ENCODE measurements at regions not wholly inside any gene's neighbourhood (a gene's known extent, or its start where the extent isn't known, plus 50 kb on each side); places are given as distances from the start of the nearest gene placed in this dataset.
A peak's percentile ranks its signal among the peaks of the same experiment; 100 is the strongest.

DNA sequence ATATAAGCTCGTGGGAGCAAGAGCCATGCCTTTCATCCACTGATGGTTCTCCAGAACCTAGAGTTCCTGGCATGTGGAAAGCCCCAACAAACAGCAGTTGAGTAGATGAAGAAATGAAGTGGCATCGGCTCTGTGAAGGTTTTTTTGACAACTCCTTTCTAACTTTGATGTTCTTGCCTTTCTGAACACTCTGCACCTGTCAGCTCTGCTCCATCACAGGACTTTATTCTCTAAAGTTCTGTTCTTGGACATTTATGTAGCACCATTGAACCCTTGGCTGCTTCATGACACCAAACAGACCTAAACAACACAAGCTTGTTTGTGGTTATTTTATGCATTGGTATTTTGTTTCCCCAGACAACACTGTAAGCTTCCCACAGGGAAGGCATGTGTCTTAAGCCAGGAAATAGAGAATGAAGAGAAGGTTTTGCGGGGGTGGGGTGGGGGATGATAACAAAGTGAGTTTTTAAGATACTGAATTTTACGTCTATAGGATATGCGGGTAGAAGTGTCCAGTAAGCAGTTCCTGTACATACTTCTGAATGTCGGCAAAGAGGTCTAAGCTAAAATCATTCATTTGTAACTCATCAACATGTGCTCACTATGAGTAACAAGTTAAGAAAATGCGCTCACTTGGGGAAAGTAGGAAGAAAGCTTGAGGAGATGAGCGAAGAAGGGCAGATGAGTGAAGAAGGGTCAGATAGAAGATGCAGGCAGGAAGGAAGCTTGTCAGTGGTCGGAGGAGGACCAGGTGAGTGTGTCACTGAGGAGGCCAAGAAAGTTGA, 146.0 kb upstream of the PLEKHG7 start:
- no peaks in the 10 kb centered on the region for H3K27me3 ChIP-seq (ENCODE audit: insufficient read depth, low read length)
- peaks cover 26 to 59% (median 40%) of the 10 kb centered on the region in 4 donors for H3K4me1 Mint-ChIP-seq
- H3K36me3 ChIP-seq (ENCODE audit: insufficient read depth, low read length), result no peaks in the 10 kb centered on the region
- POLR2A ChIA-PET (ENCODE audit: partially characterized antibody), result interaction anchor here (0.7 to 3.0 kb wide), 13 partner anchors 9 to 979 kb away, joined by 3 to 35 read pairs (median 7); partner anchors contain the start of gene BTG1
- peak overlapping the region; percentile 30 for H3K27ac ChIP-seq (ENCODE audit: low read depth, low read length)
- intact Hi-C loops (cut with micrococcal nuclease), result loop anchor here (5.0 kb wide), 1 partner anchor 155 kb away; no protein-coding TSS in a partner anchor
- H3K9me3 Mint-ChIP-seq, result peaks cover 0 to 8% (median 0%) of the 10 kb centered on the region in 8 donors
- H3K4me3 ChIP-seq (ENCODE audit: low read length in 2 of 2), result peak overlapping the region; percentile 24 to 27
- peaks cover 46% of the 10 kb centered on the region for H3K4me1 ChIP-seq (ENCODE audit: insufficient read depth, low read length)
- H3K4me3 Mint-ChIP-seq, result peak overlapping the region; percentile 31 to 79 (median 60)
- CTCF ChIA-PET (ENCODE audit: partially characterized antibody), result interaction anchor here (0.6 to 2.3 kb wide), 10 partner anchors 10 to 1175 kb away, joined by 3 to 12 read pairs (median 3); no protein-coding TSS in a partner anchor
- no peaks in the 10 kb centered on the region for H3K27me3 Mint-ChIP-seq
- peak overlapping the region; percentile 49 to 96 (median 81) for H3K27ac Mint-ChIP-seq
- no peak for DNase-seq
- H3K9me3 ChIP-seq (ENCODE audit: control insufficient read depth in 1 of 2, low read length in 2 of 2), result no peaks in the 10 kb centered on the region
- H3K36me3 Mint-ChIP-seq, result no peaks in the 10 kb centered on the region

DNA sequence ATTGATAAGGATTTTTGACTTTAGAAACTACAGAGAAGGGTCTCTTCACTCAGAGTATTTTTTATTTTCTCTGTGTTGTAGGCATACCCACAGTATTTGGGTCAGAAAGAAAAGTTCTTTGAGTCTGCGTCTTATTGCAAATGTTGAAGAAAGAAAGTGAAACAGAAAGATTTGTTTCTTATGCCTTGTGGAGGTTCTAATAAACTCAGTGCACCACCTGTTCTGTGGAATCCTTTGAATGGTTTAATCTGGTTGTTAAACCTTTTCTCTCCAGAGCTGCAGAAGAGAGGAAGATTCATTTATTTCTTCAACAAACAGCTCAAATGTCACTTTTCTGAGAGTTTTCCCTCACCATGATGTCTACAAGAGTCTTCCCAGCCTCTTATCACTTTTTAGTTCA, 146.6 kb upstream of the PLEKHG7 start:
- peaks cover 25 to 53% (median 40%) of the 10 kb centered on the region in 4 donors for H3K4me1 Mint-ChIP-seq
- peak overlapping the region; percentile 24 to 27 for H3K4me3 ChIP-seq (ENCODE audit: low read length in 2 of 2)
- peaks cover 50% of the 10 kb centered on the region for H3K4me1 ChIP-seq (ENCODE audit: insufficient read depth, low read length)
- ChIA-PET POLR2A (ENCODE audit: partially characterized antibody) (interaction anchor here (0.8 to 3.0 kb wide), 10 partner anchors 8 to 414 kb away, joined by 3 to 35 read pairs (median 9); partner anchors contain the start of gene BTG1), CTCF (ENCODE audit: partially characterized antibody) (interaction anchor here (0.7 to 2.3 kb wide), 7 partner anchors 10 to 1174 kb away, joined by 3 to 12 read pairs (median 3); no protein-coding TSS in a partner anchor)
- DNase-seq, result peak in 4 of 5 donors; percentile 22 to 34 (median 28)
- no peaks in the 10 kb centered on the region for H3K27me3 Mint-ChIP-seq
- H3K9me3 ChIP-seq (ENCODE audit: control insufficient read depth in 1 of 2, low read length in 2 of 2), result no peaks in the 10 kb centered on the region
- H3K36me3 Mint-ChIP-seq, result no peaks in the 10 kb centered on the region
- intact Hi-C loops (cut with micrococcal nuclease), result loop anchor here (5.0 kb wide), 1 partner anchor 154 kb away; no protein-coding TSS in a partner anchor
- no peaks in the 10 kb centered on the region for H3K27me3 ChIP-seq (ENCODE audit: insufficient read depth, low read length)
- no peaks in the 10 kb centered on the region for H3K36me3 ChIP-seq (ENCODE audit: insufficient read depth, low read length)
- peak overlapping the region; percentile 49 to 96 (median 81) for H3K27ac Mint-ChIP-seq
- peak overlapping the region; percentile 31 to 79 (median 60) for H3K4me3 Mint-ChIP-seq
- peak overlapping the region; percentile 30 for H3K27ac ChIP-seq (ENCODE audit: low read depth, low read length)
- H3K9me3 Mint-ChIP-seq, result peaks cover 0 to 6% (median 0%) of the 10 kb centered on the region in 8 donors

DNA sequence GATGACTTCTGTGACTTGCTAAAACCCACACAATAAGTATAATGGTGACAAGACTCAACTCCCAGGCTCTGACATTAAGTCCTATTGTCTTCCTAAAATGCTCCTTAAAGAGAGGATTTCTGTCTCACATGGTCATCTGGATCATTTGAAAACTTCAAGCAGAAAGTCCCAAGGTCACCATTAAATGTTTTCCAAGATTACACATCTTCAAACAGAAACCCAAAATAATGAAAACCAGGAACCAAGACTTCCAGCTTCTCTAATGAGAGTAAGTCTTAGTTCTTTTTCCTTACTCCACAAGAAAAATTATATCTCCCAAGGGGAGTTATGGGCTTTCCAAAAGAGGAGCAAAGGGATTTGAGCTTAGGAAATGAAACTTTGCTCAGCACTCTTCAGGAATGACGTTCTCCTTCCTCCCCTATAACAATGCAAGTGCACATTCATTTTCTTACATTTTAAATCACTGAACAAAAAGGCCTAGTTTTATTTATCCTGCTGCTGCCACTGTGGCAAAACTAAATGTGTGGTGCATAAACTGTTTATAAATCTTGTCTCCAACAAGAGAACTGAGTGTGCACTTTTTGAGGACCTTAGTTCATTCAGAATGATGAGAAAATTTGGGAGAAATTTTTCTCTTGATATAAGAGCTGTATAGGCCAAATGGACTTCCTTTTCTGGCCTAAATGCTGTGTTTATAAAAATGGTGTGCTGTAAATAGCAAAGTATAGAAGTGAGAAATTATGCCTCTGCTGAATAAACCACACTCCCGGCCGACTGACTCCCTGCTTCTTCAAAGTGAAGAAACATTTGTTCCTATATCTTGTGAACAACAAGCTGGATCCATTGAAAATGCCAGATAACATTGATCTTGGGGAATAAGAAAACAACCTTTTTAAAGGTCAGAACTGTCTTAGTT, 148.4 kb upstream of the PLEKHG7 start:
- Mint-ChIP-seq H3K9me3 (no peaks in the 10 kb centered on the region), H3K27me3 (no peaks in the 10 kb centered on the region), H3K4me3 (peak overlapping the region in 4 of 8 donors; percentile 4 to 61 (median 14)), H3K4me1 (peaks cover 25 to 52% (median 41%) of the 10 kb centered on the region in 4 donors), H3K27ac (peak overlapping the region in 4 of 7 donors; percentile 15 to 96 (median 87)), H3K36me3 (no peaks in the 10 kb centered on the region)
- ChIA-PET CTCF (ENCODE audit: partially characterized antibody) (interaction anchor here (1.3 kb wide), 1 partner anchor 14 kb away, joined by 3 read pairs; no protein-coding TSS in a partner anchor), POLR2A (ENCODE audit: partially characterized antibody) (interaction anchor here (1.4 kb wide), 1 partner anchor 48 kb away, joined by 3 read pairs; no protein-coding TSS in a partner anchor)
- intact Hi-C loops (cut with micrococcal nuclease), result loop anchor here (5.0 kb wide), 1 partner anchor 152 kb away; no protein-coding TSS in a partner anchor
- H3K4me3 ChIP-seq (ENCODE audit: low read length in 2 of 2), result no peak overlapping the region
- H3K27me3 ChIP-seq (ENCODE audit: insufficient read depth, low read length), result no peaks in the 10 kb centered on the region
- no peaks in the 10 kb centered on the region for H3K9me3 ChIP-seq (ENCODE audit: control insufficient read depth in 1 of 2, low read length in 2 of 2)
- no peak for DNase-seq
- no peak overlapping the region for H3K27ac ChIP-seq (ENCODE audit: low read depth, low read length)
- peaks cover 50% of the 10 kb centered on the region for H3K4me1 ChIP-seq (ENCODE audit: insufficient read depth, low read length)
- H3K36me3 ChIP-seq (ENCODE audit: insufficient read depth, low read length), result no peaks in the 10 kb centered on the region

DNA sequence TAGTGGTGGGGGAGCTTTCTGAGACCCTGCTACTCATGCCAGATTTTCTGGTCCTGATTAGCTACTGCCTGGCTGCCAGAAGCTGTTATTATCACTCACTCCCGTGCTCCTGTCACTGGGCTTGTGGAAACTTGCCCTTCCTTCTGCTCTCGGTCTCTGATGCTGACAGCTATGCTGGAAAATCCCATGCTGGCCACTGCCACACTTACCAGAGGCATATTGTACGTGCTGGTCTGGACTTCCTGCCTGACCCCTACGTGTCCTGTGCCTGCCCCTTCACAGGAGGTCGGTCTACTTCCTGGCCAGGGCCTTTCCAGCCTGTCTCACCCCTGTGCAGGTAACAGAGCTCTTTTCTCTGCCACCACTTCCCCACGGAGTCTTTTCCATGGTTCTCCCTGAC, 149.4 kb upstream of the PLEKHG7 start:
- H3K4me3 ChIP-seq (ENCODE audit: low read length in 2 of 2), result no peak overlapping the region
- H3K4me3 Mint-ChIP-seq, result no peak overlapping the region
- peaks cover 47% of the 10 kb centered on the region for H3K4me1 ChIP-seq (ENCODE audit: insufficient read depth, low read length)
- no peak for DNase-seq
- peaks cover 0 to 3% (median 0%) of the 10 kb centered on the region in 8 donors for H3K9me3 Mint-ChIP-seq
- H3K9me3 ChIP-seq (ENCODE audit: control insufficient read depth in 1 of 2, low read length in 2 of 2), result no peaks in the 10 kb centered on the region
- H3K27ac Mint-ChIP-seq, result no peak overlapping the region
- no peaks in the 10 kb centered on the region for H3K36me3 Mint-ChIP-seq
- no peaks in the 10 kb centered on the region for H3K27me3 ChIP-seq (ENCODE audit: insufficient read depth, low read length)
- intact Hi-C loops (cut with micrococcal nuclease), result no loop called here
- H3K27ac ChIP-seq (ENCODE audit: low read depth, low read length), result no peak overlapping the region
- H3K4me1 Mint-ChIP-seq, result peaks cover 25 to 43% (median 33%) of the 10 kb centered on the region in 4 donors
- H3K27me3 Mint-ChIP-seq, result no peaks in the 10 kb centered on the region
- ChIA-PET CTCF (ENCODE audit: partially characterized antibody) (interaction anchor here (1.0 kb wide), 1 partner anchor 10 kb away, joined by 4 read pairs; no protein-coding TSS in a partner anchor), POLR2A (ENCODE audit: partially characterized antibody) (interaction anchor here (0.5 to 0.9 kb wide), 2 partner anchors 14 to 16 kb away, joined by 3 to 4 read pairs; no protein-coding TSS in a partner anchor)
- no peaks in the 10 kb centered on the region for H3K36me3 ChIP-seq (ENCODE audit: insufficient read depth, low read length)

DNA sequence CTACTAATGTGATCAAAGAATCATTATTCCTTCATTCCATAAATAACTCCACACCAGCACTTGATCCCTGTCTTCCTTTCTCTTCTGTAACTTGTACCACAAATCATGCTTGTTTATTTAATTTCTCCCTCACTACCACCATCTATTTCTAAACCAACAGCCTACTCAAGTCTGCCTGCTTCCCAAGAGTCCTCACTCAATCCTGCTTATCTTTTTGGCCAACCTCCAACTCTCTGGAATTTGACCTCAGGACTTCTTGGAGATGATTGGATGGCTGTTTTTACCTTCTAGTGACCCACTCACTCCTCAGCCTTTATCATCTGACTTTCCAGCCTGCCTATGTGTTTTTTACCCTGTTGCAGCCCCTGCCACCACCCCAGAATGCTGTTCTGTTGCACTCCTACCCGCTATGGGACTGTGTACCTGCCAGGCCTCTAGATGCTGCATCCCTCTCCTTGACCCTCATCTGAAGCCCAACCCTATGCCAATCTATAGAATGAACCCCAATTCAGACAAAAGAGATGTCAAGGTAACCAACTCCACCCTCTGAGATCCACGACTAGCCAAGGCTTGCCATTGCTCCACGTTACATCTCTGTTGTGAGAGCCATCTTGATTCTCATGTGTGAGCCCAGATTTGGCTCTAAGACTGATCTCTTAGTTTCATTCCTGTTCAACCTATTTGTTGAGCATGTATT, 150.2 kb upstream of the PLEKHG7 start:
- intact Hi-C loops (cut with micrococcal nuclease), result no loop called here
- H3K27ac ChIP-seq (ENCODE audit: low read depth, low read length), result no peak overlapping the region
- H3K27me3 ChIP-seq (ENCODE audit: insufficient read depth, low read length), result no peaks in the 10 kb centered on the region
- no peaks in the 10 kb centered on the region for H3K27me3 Mint-ChIP-seq
- H3K9me3 ChIP-seq (ENCODE audit: control insufficient read depth in 1 of 2, low read length in 2 of 2), result no peaks in the 10 kb centered on the region
- CTCF ChIA-PET (ENCODE audit: partially characterized antibody), result interaction anchor here (1.0 kb wide), 1 partner anchor 11 kb away, joined by 4 read pairs; no protein-coding TSS in a partner anchor
- H3K4me3 Mint-ChIP-seq, result no peak overlapping the region
- H3K27ac Mint-ChIP-seq, result no peak overlapping the region
- H3K4me1 Mint-ChIP-seq, result peaks cover 25 to 36% (median 29%) of the 10 kb centered on the region in 4 donors
- H3K4me3 ChIP-seq (ENCODE audit: low read length in 2 of 2), result no peak overlapping the region
- H3K36me3 Mint-ChIP-seq, result no peaks in the 10 kb centered on the region
- POLR2A ChIA-PET (ENCODE audit: partially characterized antibody), result interaction anchor here (0.9 kb wide), 2 partner anchors 17 to 47 kb away, joined by 3 read pairs; no protein-coding TSS in a partner anchor
- H3K4me1 ChIP-seq (ENCODE audit: insufficient read depth, low read length), result peaks cover 40% of the 10 kb centered on the region
- no peaks in the 10 kb centered on the region for H3K36me3 ChIP-seq (ENCODE audit: insufficient read depth, low read length)
- peaks cover 0 to 3% (median 0%) of the 10 kb centered on the region in 8 donors for H3K9me3 Mint-ChIP-seq
- no peak for DNase-seq

DNA sequence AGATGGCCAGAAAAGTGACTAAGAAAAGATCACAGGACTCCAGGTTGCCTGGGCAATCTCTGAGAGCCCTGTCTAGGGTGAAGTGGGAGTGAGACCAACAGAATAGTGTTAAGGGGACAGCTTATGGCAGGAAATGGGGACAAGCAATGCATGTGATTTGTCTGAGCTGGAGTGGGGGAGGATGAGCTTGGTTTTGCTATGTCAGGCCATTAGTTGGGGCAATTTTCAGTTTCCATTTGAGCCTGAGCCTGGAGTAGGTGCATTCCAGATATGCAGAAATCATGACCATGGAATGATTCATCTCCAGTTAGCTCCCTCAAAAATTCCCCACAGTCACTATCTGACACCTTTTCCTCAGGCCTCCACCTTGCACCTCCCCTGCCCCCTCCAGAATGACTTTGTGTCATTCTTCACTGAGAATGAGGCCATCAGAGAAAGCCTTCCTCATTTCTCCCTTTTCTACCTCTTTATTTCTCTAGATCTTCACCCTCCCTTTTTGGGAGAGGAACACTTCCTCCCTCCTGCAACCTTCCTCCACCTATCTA, 150.9 kb upstream of the PLEKHG7 start:
- Histone ChIP-seq H3K36me3 (ENCODE audit: insufficient read depth, low read length) (no peaks in the 10 kb centered on the region), H3K9me3 (ENCODE audit: control insufficient read depth in 1 of 2, low read length in 2 of 2) (no peaks in the 10 kb centered on the region), H3K27ac (ENCODE audit: low read depth, low read length) (no peak overlapping the region), H3K4me1 (ENCODE audit: insufficient read depth, low read length) (peaks cover 33% of the 10 kb centered on the region), H3K4me3 (ENCODE audit: low read length in 2 of 2) (no peak overlapping the region), H3K27me3 (ENCODE audit: insufficient read depth, low read length) (no peaks in the 10 kb centered on the region)
- CTCF ChIA-PET (ENCODE audit: partially characterized antibody), result interaction anchor here (1.7 kb wide), 1 partner anchor 12 kb away, joined by 4 read pairs; no protein-coding TSS in a partner anchor
- H3K27me3 Mint-ChIP-seq, result no peaks in the 10 kb centered on the region
- H3K36me3 Mint-ChIP-seq, result no peaks in the 10 kb centered on the region
- H3K27ac Mint-ChIP-seq, result no peak overlapping the region
- DNase-seq, result no peak
- H3K4me3 Mint-ChIP-seq, result no peak overlapping the region
- POLR2A ChIA-PET (ENCODE audit: partially characterized antibody), result interaction anchor here (0.9 kb wide), 1 partner anchor 47 kb away, joined by 3 read pairs; no protein-coding TSS in a partner anchor
- H3K4me1 Mint-ChIP-seq, result peaks cover 20 to 30% (median 24%) of the 10 kb centered on the region in 4 donors
- peaks cover 0 to 3% (median 0%) of the 10 kb centered on the region in 8 donors for H3K9me3 Mint-ChIP-seq
- intact Hi-C loops (cut with micrococcal nuclease), result no loop called here
